NCI-H2196 treated with DMSO at 0.1 percent for 48 hours (cell line): ENCODE measurements at regions not wholly inside any gene's neighbourhood (a gene's known extent, or its start where the extent isn't known, plus 50 kb on each side); places are given as distances from the start of the nearest gene placed in this dataset.

Experiments
- DNase-seq: peaks from one replicate; lab custom pipeline; 2025; ENCODE audit not compliant: unreplicated experiment; lab: John Stamatoyannopoulos, UW

- DNase-seq: no peak
These were observed 160.6 kb downstream of the PALM2AKAP2 start for GRCh38 chr9:109940561-109940960.

DNA sequence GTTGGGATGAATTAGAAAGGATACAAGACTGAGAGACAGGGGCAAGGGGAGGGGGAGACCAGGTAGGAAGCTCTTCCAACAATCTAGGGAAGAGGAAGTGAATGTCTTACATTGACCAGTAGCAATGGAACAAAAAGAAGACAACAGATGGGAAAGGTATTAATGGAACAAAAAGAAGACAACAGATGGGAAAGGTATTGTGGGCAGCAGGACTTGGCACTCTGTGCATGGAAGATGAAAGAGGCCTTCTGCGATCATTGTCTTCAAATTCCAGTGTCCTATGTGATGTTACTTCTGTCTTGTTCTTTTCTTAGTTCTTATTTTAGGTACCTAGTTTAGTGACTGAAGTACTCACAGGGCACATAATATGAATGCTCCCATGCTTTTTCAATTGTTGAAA is 161.8 kb downstream of the PALM2AKAP2 start:
- DNase-seq: no peak

DNA sequence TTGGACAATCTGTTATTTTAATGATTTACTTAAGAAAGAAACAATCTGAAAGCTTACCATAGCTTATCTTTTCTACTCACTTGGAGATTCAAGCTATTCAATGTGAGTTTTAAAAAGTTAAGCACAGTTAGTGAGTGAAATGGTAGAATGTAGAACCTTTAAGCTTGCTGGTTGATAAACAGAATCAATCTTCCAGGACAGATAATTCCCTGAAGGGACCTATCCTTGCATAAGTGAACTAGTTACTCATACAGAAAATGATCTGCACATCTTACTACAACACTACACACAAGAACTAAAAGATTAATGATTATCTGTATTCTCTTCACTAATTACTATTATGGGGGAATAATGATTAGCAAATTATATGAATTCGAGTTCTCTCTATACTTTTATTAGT is 165.6 kb downstream of the PALM2AKAP2 start:
- no peak for DNase-seq

DNA sequence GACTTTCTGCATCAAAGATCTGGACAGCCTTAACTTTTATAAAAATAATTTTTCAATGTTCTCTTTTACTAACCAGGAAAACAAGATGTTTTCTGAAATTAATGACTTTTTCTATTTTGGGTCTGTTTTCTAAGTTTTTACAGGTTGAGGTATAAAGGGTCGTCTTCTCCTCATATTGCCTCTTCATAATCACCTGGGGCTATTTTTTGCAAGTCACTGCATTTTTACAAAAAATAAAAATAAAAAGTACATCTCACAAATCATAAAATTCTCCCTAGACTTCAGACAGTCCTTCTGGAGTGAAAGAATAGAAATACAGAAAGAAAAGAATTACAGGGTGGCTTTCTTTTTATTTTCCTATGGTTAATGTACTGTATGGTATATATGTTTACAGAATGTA is 168.5 kb downstream of the PALM2AKAP2 start:
- DNase-seq: no peak

DNA sequence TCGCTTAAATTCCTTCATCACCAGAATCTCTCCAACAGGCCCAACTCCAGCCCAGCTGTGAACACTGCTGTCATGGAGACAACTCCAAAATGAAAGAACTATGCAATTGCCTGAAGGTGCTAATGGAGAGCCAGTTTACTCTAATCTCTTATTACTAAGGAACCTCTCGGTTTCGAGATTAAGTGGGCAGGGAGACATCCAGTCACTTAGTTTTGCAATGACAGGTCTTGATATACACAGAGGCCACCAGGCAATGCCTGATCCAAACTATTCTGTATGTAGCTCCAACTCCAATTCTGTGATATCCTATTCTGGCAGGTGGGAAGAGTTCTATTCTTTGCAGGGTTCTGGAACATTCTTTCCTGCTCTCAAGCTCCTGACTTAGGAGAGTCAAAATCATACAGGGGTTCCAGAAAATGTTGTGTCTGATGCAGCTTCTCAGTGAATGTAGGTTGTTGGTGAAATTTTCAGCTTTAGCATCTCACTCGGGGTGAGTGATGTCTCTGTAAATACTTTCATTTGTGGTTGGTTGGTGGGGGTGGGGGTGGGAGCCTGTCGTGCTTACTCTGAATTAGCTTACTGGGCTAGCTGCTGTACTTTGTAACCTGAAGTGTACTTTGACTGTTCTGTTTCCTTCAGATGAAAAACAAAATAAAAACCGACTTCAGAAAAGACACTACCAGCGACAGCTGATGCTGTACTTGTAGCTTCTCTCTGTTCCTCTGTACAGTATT is 170.9 kb downstream of the PALM2AKAP2 start:
- DNase-seq: no peak

GRCh38 chr9:109953300-109953699 is 173.3 kb downstream of the PALM2AKAP2 start:
- DNase-seq: no peak

DNA sequence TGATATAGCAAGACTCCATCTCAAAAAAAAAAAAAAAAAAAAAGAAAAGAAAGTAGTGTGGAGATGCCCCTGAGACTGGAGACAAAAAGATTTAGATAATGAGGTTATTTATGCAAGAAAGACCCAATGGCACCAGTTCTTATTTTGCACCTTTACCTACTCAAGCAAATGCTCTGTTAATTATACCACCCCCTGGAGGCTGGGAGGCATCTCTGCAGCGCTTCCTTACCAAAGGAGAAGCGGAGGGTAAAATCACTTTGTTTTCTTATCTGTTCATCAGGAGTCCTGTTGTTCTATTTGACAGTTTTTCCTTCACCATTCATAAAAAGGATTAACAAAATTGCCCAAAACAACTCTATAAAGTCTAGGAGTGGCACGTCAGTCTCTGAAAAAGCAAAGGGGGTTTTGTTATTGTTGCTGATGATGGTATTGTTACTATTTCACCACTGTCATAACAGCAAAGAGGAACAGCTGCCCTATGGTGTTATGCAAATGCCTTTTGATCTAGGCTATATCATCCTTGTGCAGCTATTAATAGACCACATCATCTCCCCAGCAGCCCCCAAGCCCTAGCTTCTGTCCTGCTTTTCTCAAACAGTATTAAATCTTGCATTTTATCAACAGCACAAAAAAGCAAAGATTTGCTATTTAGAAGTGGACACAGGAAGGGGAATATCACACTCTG is 174.0 kb downstream of the PALM2AKAP2 start:
- no peak for DNase-seq

- no peak for DNase-seq
These were observed 176.9 kb downstream of the PALM2AKAP2 start for GRCh38 chr9:109956717-109957440.

DNA sequence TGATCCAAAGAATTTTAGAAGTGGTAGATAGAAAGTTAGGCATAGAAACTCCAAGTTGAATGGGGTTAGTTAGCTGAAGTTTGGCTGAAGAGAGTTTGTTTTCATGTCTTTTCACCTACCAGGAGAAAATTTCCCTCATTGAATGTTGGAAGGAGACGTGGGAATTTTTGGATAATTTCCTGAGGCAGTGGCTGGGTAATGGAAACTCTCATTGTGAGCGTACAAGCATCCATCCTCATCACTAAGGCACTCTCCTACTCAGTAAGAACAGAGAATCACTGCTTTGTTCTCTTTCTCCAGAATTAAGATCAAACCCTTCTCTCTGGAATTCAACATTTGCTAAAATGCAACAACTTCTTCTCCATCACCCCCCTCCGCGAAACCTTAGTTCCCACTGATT is 179.7 kb downstream of the PALM2AKAP2 start:
- no peak for DNase-seq

DNA sequence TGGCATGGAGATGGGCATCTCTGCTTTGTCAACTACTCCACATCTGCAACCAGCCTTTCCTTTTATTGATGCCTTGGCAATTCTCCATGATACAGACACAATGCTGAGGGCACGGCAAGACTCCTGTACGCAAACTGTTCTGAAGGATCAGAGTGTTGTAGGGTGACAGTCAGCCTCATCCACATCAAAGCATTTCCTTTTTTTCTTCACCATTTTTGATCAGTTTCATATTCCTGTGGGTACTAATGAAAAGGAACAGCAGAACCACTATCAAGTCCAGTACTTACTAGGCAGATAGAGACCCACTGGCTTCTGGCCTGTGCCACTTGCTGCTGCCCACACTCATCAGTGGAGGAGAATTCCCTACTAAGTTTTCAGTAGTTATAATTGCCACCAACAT is 181.6 kb downstream of the PALM2AKAP2 start:
- no peak for DNase-seq

DNA sequence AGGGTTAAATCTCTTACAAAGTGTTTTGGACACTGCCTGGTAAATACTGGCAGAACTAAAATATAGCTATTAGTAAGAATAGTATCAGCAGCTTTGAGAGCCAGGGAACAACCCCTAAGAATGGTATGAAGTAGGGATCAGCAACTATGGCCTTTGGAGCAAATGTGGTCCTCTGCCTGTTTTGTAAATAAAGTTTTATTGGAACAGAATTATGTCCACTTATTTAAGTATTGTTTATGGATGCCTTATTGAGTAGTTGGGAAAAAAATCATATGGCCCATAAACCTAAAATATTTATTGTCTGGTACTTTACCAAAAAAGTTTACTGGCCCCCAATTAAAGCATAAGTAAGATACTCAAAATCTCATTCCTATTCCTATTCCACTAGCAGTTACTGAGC is 182.2 kb downstream of the PALM2AKAP2 start:
- DNase-seq: no peak

GRCh38 chr9:109963079-109963478 is 183.1 kb downstream of the PALM2AKAP2 start:
- no peak for DNase-seq

DNA sequence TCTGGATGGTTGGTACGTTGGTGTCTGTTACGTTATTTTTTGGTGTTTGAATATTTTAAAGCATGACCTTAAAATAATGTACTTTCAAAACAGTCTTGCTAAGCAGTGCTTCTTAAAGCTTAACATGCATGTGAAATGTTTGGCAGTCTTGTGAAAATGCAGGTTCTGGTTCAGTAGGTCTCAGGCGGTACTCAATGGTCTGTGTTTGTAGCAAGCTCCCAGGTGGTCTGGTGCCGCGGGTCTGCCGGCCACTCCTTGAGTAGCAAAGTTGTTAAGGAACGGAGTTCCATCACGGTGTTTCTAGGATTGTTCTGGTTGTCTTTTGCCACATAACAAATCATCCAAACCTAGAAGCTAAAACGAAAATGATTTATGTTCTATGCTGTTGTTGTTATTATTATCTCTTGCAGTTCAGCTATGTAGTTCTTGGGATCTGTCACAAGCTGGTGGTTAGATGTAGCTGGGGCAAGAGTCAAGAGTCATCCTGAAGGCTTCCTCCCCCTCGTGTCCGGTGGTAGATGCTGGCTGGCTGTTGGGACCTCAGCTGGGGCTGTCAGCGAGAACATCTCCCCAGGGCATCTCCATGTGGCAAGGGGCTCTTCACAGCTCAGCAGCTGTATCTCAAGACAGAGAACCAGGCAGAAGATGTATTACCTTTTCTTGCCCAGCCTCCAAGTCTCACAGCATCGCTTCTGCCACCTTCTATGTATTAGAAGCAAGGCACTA is 186.8 kb downstream of the PALM2AKAP2 start:
- no peak for DNase-seq

DNA sequence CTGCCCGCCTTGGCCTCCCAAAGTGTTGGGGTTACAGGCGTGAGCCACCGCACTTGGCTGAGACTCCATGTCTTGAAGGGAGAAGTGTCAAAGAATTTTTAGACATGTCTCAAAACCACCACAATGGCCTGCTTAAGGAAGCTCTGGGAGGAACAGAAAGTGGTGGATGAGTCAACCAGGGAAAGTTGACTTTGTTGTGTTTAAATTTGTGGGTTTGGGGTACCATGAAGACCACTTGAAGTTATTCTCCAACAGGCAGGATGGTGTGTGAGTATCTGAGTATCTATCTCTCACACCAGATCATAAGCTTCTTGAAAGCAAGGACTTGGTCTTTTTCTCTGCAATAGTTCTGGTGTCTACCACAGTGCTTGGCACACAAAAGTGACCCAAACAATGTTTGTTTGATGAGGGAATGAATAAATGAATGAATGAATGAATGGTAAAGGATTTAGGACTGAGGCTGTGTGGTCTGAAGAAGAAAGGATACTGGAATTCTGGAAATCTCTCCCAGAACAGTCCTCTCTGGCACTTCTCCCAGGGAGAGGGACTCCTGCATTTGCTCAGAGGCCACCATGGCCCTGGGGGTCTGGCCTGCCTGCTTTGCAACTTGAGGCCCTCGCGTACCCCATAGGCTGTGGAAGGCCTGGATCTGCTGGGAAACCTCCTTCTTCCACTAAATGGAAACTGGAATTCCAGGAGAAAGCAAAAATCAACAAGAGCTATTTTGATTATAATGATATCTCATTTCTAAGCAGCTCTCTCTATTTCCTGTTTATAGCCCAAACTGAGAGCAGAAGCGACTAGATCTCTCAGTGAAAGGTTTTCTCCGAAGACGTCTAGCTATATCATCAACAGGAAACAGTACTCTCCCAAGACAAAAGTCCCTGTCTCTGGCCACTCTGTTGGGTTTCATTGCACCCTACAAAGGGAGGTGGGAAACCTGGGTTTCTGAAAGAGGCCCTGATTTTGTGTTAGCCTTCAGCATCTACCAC is 187.9 kb downstream of the PALM2AKAP2 start:
- DNase-seq: no peak

- DNase-seq: peak; percentile 25
These were observed 189.0 kb downstream of the PALM2AKAP2 start for GRCh38 chr9:109969011-109969410.

DNA sequence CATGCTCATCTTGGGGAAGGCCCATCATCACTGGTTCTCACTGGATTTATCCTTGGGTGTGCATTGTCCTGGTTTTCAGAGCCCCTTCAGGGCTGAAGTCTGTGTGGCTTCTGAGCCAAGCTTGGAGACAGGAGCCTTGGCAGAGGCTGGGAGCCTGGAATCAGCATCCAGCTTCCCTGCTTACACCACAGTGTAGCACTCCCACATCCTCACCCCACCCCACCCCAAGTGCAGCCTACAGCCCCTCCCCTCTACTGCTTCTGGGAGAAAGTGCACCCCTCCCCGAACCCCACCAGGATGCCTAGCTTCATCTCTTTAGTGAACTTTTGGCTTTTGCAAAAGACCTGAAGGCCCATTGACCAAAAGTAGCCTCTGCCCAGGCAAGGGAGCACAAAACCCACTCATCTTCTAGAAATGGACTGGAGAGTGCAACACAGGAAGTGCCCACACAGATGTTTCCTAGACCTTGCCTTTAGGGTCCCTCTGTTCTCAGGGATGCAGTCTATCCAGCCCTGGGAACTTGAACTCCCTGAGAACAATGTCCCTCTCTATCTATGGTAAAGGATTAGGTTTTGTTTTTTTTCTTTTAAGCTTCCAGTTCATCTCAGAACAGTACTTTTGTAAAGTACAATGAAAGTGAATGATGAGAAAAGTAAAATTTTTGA is 189.7 kb downstream of the PALM2AKAP2 start:
- no peak for DNase-seq

DNA sequence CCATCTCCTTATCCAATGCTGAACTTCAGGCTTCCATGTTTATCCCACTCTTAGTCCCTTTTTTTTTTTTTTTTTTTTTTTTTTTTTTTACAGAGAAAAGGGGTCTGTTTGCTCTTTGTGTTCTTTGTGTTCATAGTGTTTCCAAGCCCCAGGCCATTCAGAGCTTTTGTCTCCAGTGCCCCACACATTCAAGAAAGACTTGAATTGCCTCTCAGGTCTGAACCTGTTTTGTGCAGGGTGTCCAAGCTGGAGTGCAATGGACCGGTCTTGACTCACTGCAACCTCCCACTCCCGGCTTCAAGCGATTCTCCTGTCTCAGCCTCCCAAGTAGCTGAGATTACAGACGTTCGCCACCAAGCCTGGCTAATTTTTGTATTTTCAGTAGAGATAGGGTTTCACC is 191.2 kb downstream of the PALM2AKAP2 start:
- DNase-seq: no peak

DNA sequence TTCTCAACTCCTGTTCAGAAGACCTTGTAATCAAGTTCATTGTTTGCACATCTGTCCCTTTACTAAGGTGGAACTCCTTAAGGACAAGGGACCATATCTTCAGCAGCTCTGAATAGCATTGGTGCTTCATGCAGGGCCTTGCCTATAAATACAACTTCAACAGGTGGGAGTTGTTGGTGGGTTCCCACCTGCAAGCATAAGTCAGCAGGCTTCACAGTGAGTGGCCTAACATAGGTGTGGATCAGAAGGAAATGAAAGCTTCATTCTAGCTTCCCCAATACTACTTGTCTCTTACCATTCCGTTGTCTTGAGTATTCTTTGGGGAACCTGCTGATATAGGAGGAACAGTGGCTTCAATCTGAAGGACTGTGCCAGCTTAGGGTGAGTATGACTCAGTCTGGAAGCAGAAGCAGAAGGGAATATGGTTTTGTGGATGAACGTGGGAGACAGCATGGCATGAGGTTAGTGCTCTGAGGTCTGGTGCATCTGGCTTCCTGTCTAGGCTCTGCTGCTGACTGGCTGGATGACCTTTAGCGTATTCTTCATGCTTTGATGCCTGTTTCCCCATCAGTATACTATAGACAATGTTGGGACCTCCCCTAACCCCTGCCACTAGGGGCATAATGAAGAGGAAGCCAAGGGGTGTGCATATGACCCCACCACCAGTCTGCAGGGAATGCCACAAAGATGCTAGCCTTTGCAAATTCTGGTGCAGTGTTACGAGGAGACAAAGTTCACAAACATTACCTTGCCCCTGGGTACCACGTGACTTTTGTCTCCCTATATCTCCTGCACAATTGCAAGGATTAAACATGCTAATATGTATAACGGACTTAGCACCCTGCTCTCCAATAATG is 192.3 kb downstream of the PALM2AKAP2 start:
- no peak for DNase-seq

DNA sequence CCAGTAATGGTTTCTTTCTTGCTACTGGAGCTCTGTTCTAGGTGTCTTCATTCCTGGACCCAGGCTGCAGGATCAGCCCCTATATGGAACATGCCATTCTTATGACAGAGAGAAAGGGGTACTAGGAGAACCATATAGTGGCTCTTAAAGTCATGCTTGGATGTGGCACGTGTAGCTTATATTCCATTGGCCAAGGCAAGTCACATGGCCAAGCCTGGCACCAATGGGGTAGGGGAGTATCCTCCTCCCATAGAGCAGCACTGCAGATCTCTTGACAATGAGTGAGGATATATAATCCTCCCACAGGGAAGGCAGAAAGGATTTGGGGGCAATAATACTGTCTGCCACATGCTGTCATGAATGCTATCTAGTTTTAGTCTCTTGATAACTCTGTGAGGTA is 193.3 kb downstream of the PALM2AKAP2 start:
- DNase-seq: no peak
